Thyroid gland (tissue), 4 donors: ENCODE measurements at regions not wholly inside any gene's neighbourhood (a gene's known extent, or its start where the extent isn't known, plus 50 kb on each side); places are given as distances from the start of the nearest gene placed in this dataset.

ENCODE experiments used
- CTCF ChIP-seq, 6 experiments: fragments of 200-600 bp in 3 of 6; fragments of 450-650 bp in 3 of 6; sonication (generic) in 3 of 6; IDR thresholded peaks; one replicate each; pipeline ENCODE4 v1.5.1; 2016 to 2019; ENCODE audit warnings: antibody characterized with exemption in 6 of 6, mild to moderate bottlenecking in 2 of 6, inconsistent platforms in 1 of 6, moderate library complexity in 1 of 6
- POLR2A ChIP-seq, 2 donors: fragments of 450-650 bp; IDR thresholded peaks; one replicate each; pipeline ENCODE4 v1.6.1; 2017; ENCODE audit warnings: antibody characterized with exemption in 2 of 2, mild to moderate bottlenecking in 2 of 2, moderate library complexity in 1 of 2

GRCh38 chr4:127357765-127358164, 275.0 kb upstream of the INTU start:
- no peak for TF ChIP-seq CTCF (IDR thresholded peaks at IDR 0.05)
- TF ChIP-seq POLR2A (IDR thresholded peaks at IDR 0.05) = no peak
